ENCODE measurements at regions not wholly inside any gene's neighbourhood (a gene's known extent, or its start where the extent isn't known, plus 50 kb on each side); places are given as distances from the start of the nearest gene placed in this dataset.
"Not testable (repeated sequence)": the region's sequence is repeated elsewhere in the genome, so short reads cannot be mapped to it uniquely, and the experiment has no call there.

- Histone ChIP-seq H3K4me1 (ENCODE audit: insufficient read depth, low read length) (no peaks in the 10 kb centered on the region), H3K9ac (ENCODE audit: low read depth, low read length) (no peak overlapping the region), H3K27me3 (ENCODE audit: insufficient read depth, low read length) (no peaks in the 10 kb centered on the region)
Observed at GRCh38 chr4:179692222-179692621, 2250.0 kb upstream of the AGA start.

GRCh38 chr4:179695175-179695574, 2252.9 kb upstream of the AGA start:
- Histone ChIP-seq H3K27ac (ENCODE audit: low read length) (no peak overlapping the region), H3K4me1 (ENCODE audit: insufficient read depth, low read length) (no peaks in the 10 kb centered on the region), H3K9ac (ENCODE audit: low read depth, low read length) (no peak overlapping the region), H3K4me3 (ENCODE audit: low read length) (no peak overlapping the region), H3K27me3 (ENCODE audit: insufficient read depth, low read length) (no peaks in the 10 kb centered on the region), H3K9me3 (ENCODE audit: insufficient read depth, low read depth, low read length) (no peaks in the 10 kb centered on the region), H3K36me3 (ENCODE audit: insufficient read depth, low read depth, low read length) (no peaks in the 10 kb centered on the region)

More at GRCh38 chr4:179692222-179692621, 2250.0 kb upstream of the AGA start:
- Histone ChIP-seq H3K36me3 (ENCODE audit: insufficient read depth, low read depth, low read length) (no peaks in the 10 kb centered on the region), H3K27ac (ENCODE audit: low read length) (no peak overlapping the region), H3K4me3 (ENCODE audit: low read length) (no peak overlapping the region), H3K9me3 (ENCODE audit: insufficient read depth, low read depth, low read length) (no peaks in the 10 kb centered on the region)

GRCh38 chr4:179698321-179698720, 2256.1 kb upstream of the AGA start:
- no peak overlapping the region for H3K4me3 ChIP-seq (ENCODE audit: low read length)
- no peak overlapping the region for H3K9ac ChIP-seq (ENCODE audit: low read depth, low read length)

GRCh38 chr4:179709961-179710624, 2267.9 kb upstream of the AGA start:
- no peaks in the 10 kb centered on the region for H3K27me3 ChIP-seq (ENCODE audit: insufficient read depth, low read length)
- H3K4me3 ChIP-seq (ENCODE audit: low read length): no peak overlapping the region
- no peaks in the 10 kb centered on the region for H3K36me3 ChIP-seq (ENCODE audit: insufficient read depth, low read depth, low read length)
- H3K27ac ChIP-seq (ENCODE audit: low read length): no peak overlapping the region
- no peak overlapping the region for H3K9ac ChIP-seq (ENCODE audit: low read depth, low read length)
- H3K4me1 ChIP-seq (ENCODE audit: insufficient read depth, low read length): no peaks in the 10 kb centered on the region; the same call in 1 of the 2 replicates
- H3K9me3 ChIP-seq (ENCODE audit: insufficient read depth, low read depth, low read length): no peaks in the 10 kb centered on the region

More at GRCh38 chr4:179698321-179698720, 2256.1 kb upstream of the AGA start:
- Histone ChIP-seq H3K9me3 (ENCODE audit: insufficient read depth, low read depth, low read length) (no peaks in the 10 kb centered on the region), H3K27me3 (ENCODE audit: insufficient read depth, low read length) (no peaks in the 10 kb centered on the region), H3K27ac (ENCODE audit: low read length) (no peak overlapping the region), H3K4me1 (ENCODE audit: insufficient read depth, low read length) (no peaks in the 10 kb centered on the region), H3K36me3 (ENCODE audit: insufficient read depth, low read depth, low read length) (no peaks in the 10 kb centered on the region)

GRCh38 chr4:179719766-179720450, 2277.7 kb upstream of the AGA start:
- no peaks in the 10 kb centered on the region for H3K4me1 ChIP-seq (ENCODE audit: insufficient read depth, low read length)
- no peaks in the 10 kb centered on the region for H3K36me3 ChIP-seq (ENCODE audit: insufficient read depth, low read depth, low read length)
- no peaks in the 10 kb centered on the region for H3K27me3 ChIP-seq (ENCODE audit: insufficient read depth, low read length)
- H3K4me3 ChIP-seq (ENCODE audit: low read length): no peak overlapping the region
- H3K9ac ChIP-seq (ENCODE audit: low read depth, low read length): no peak overlapping the region
- H3K9me3 ChIP-seq (ENCODE audit: insufficient read depth, low read depth, low read length): no peaks in the 10 kb centered on the region
- no peak overlapping the region for H3K27ac ChIP-seq (ENCODE audit: low read length)

GRCh38 chr4:179726491-179726890, 2284.3 kb upstream of the AGA start:
- H3K9me3 ChIP-seq (ENCODE audit: insufficient read depth, low read depth, low read length); H3K4me1 ChIP-seq (ENCODE audit: insufficient read depth, low read length); H3K27ac ChIP-seq (ENCODE audit: low read length); H3K4me3 ChIP-seq (ENCODE audit: low read length); H3K9ac ChIP-seq (ENCODE audit: low read depth, low read length); H3K36me3 ChIP-seq (ENCODE audit: insufficient read depth, low read depth, low read length); H3K27me3 ChIP-seq (ENCODE audit: insufficient read depth, low read length): not testable (repeated sequence)

- H3K27me3 ChIP-seq (ENCODE audit: insufficient read depth, low read length): no peaks in the 10 kb centered on the region
- H3K4me1 ChIP-seq (ENCODE audit: insufficient read depth, low read length): no peaks in the 10 kb centered on the region
- no peaks in the 10 kb centered on the region for H3K36me3 ChIP-seq (ENCODE audit: insufficient read depth, low read depth, low read length)
- H3K27ac ChIP-seq (ENCODE audit: low read length): no peak overlapping the region
- H3K9ac ChIP-seq (ENCODE audit: low read depth, low read length): no peak overlapping the region
- no peaks in the 10 kb centered on the region for H3K9me3 ChIP-seq (ENCODE audit: insufficient read depth, low read depth, low read length)
- H3K4me3 ChIP-seq (ENCODE audit: low read length): no peak overlapping the region
Observed at GRCh38 chr4:179728305-179728704, 2286.1 kb upstream of the AGA start.

- not testable (repeated sequence) for H3K9me3 ChIP-seq (ENCODE audit: insufficient read depth, low read depth, low read length); H3K4me3 ChIP-seq (ENCODE audit: low read length); H3K36me3 ChIP-seq (ENCODE audit: insufficient read depth, low read depth, low read length); H3K9ac ChIP-seq (ENCODE audit: low read depth, low read length); H3K4me1 ChIP-seq (ENCODE audit: insufficient read depth, low read length); H3K27ac ChIP-seq (ENCODE audit: low read length); H3K27me3 ChIP-seq (ENCODE audit: insufficient read depth, low read length)
Observed at GRCh38 chr4:179736820-179737219, 2294.6 kb upstream of the AGA start.

- Histone ChIP-seq H3K4me3 (ENCODE audit: low read length) (no peak overlapping the region), H3K27ac (ENCODE audit: low read length) (no peak overlapping the region), H3K4me1 (ENCODE audit: insufficient read depth, low read length) (no peaks in the 10 kb centered on the region; the same call in 1 of the 2 replicates), H3K36me3 (ENCODE audit: insufficient read depth, low read depth, low read length) (no peaks in the 10 kb centered on the region), H3K9ac (ENCODE audit: low read depth, low read length) (no peak overlapping the region), H3K27me3 (ENCODE audit: insufficient read depth, low read length) (no peaks in the 10 kb centered on the region), H3K9me3 (ENCODE audit: insufficient read depth, low read depth, low read length) (no peaks in the 10 kb centered on the region)
Observed at GRCh38 chr4:179738822-179739221, 2296.6 kb upstream of the AGA start.

GRCh38 chr4:179747218-179747910, 2305.1 kb upstream of the AGA start:
- H3K27me3 ChIP-seq (ENCODE audit: insufficient read depth, low read length): no peaks in the 10 kb centered on the region
- H3K4me1 ChIP-seq (ENCODE audit: insufficient read depth, low read length): no peaks in the 10 kb centered on the region
- H3K9ac ChIP-seq (ENCODE audit: low read depth, low read length): no peak overlapping the region
- H3K36me3 ChIP-seq (ENCODE audit: insufficient read depth, low read depth, low read length): no peaks in the 10 kb centered on the region
- H3K9me3 ChIP-seq (ENCODE audit: insufficient read depth, low read depth, low read length): no peaks in the 10 kb centered on the region
- H3K4me3 ChIP-seq (ENCODE audit: low read length): no peak overlapping the region
- H3K27ac ChIP-seq (ENCODE audit: low read length): no peak overlapping the region

GRCh38 chr4:179748837-179749236, 2306.6 kb upstream of the AGA start:
- no peak overlapping the region for H3K9ac ChIP-seq (ENCODE audit: low read depth, low read length)
- H3K4me1 ChIP-seq (ENCODE audit: insufficient read depth, low read length): no peaks in the 10 kb centered on the region
- no peaks in the 10 kb centered on the region for H3K36me3 ChIP-seq (ENCODE audit: insufficient read depth, low read depth, low read length)
- H3K4me3 ChIP-seq (ENCODE audit: low read length): no peak overlapping the region
- no peak overlapping the region for H3K27ac ChIP-seq (ENCODE audit: low read length)
- H3K27me3 ChIP-seq (ENCODE audit: insufficient read depth, low read length): no peaks in the 10 kb centered on the region
- H3K9me3 ChIP-seq (ENCODE audit: insufficient read depth, low read depth, low read length): no peaks in the 10 kb centered on the region

- H3K9me3 ChIP-seq (ENCODE audit: insufficient read depth, low read depth, low read length): no peaks in the 10 kb centered on the region
- H3K4me3 ChIP-seq (ENCODE audit: low read length): no peak overlapping the region
- no peak overlapping the region for H3K27ac ChIP-seq (ENCODE audit: low read length)
- no peaks in the 10 kb centered on the region for H3K36me3 ChIP-seq (ENCODE audit: insufficient read depth, low read depth, low read length)
- H3K27me3 ChIP-seq (ENCODE audit: insufficient read depth, low read length): no peaks in the 10 kb centered on the region
- H3K4me1 ChIP-seq (ENCODE audit: insufficient read depth, low read length): no peaks in the 10 kb centered on the region
- no peak overlapping the region for H3K9ac ChIP-seq (ENCODE audit: low read depth, low read length)
Observed at GRCh38 chr4:179750374-179750773, 2308.1 kb upstream of the AGA start.

Measured in iPS-20b (cell line).